ENCODE measurements at regions not wholly inside any gene's neighbourhood (a gene's known extent, or its start where the extent isn't known, plus 50 kb on each side); places are given as distances from the start of the nearest gene placed in this dataset. TPM values are rescaled to one million over a fixed set of nuclear protein-coding genes. Genes with fewer than 3 reads are reported as not detected.

GRCh38 chr12:38977132-38977531, 71.7 kb upstream of the CPNE8 start:
- Histone ChIP-seq H3K27me3 (ENCODE audit: control insufficient read depth, insufficient read depth, low read length) (no peaks in the 10 kb centered on the region), H3K27ac (ENCODE audit: low read depth, low read length) (no peak overlapping the region), H3K4me3 (ENCODE audit: low read depth, low read length) (no peak overlapping the region), H3K9me3 (ENCODE audit: control insufficient read depth, insufficient read depth, low read length) (peaks cover 9% of the 10 kb centered on the region)
- CTCF ChIA-PET: interaction anchor here (0.6 kb wide), 1 partner anchor 218 kb away, joined by 3 read pairs; no protein-coding TSS in a partner anchor
- POLR2A ChIA-PET: no interaction called here
- no peak for DNase-seq (ENCODE audit: low read depth, low spot score)
- no peak for TF ChIP-seq CTCF (IDR thresholded peaks at IDR 0.05; ENCODE audit: low read depth, low read length)

GRCh38 chr12:38969706-38970105, 64.3 kb upstream of the CPNE8 start:
- TF ChIP-seq CTCF (IDR thresholded peaks at IDR 0.05; ENCODE audit: low read depth, low read length): no peak
- ChIA-PET POLR2A (no interaction called here), CTCF (no interaction called here)
- H3K4me3 ChIP-seq (ENCODE audit: low read depth, low read length): no peak overlapping the region
- H3K9me3 ChIP-seq (ENCODE audit: control insufficient read depth, insufficient read depth, low read length): peaks cover 2% of the 10 kb centered on the region; the same call in 1 of the 2 replicates
- no peaks in the 10 kb centered on the region for H3K27me3 ChIP-seq (ENCODE audit: control insufficient read depth, insufficient read depth, low read length)
- no peak overlapping the region for H3K27ac ChIP-seq (ENCODE audit: low read depth, low read length)
- no peak for DNase-seq (ENCODE audit: low read depth, low spot score)

- no peak overlapping the region for H3K4me3 ChIP-seq (ENCODE audit: low read depth, low read length)
- TF ChIP-seq CTCF (IDR thresholded peaks at IDR 0.05; ENCODE audit: low read depth, low read length): no peak
- POLR2A ChIA-PET: no interaction called here
- DNase-seq (ENCODE audit: low read depth, low spot score): no peak
- CTCF ChIA-PET: no interaction called here
- no peak overlapping the region for H3K27ac ChIP-seq (ENCODE audit: low read depth, low read length)
- 0 out of 2 replicates have a peak, but pooled peaks cover 4% of the 10 kb centered on the region for H3K9me3 ChIP-seq (ENCODE audit: control insufficient read depth, insufficient read depth, low read length)
- no peaks in the 10 kb centered on the region for H3K27me3 ChIP-seq (ENCODE audit: control insufficient read depth, insufficient read depth, low read length)
Measured at GRCh38 chr12:38961683-38962082, 56.3 kb upstream of the CPNE8 start.

- POLR2A ChIA-PET: no interaction called here
- Histone ChIP-seq H3K27ac (ENCODE audit: low read depth, low read length) (no peak overlapping the region), H3K9me3 (ENCODE audit: control insufficient read depth, insufficient read depth, low read length) (0 out of 2 replicates have a peak, but pooled peaks cover 4% of the 10 kb centered on the region), H3K27me3 (ENCODE audit: control insufficient read depth, insufficient read depth, low read length) (no peaks in the 10 kb centered on the region), H3K4me3 (ENCODE audit: low read depth, low read length) (no peak overlapping the region)
- CTCF ChIA-PET: no interaction called here
- TF ChIP-seq CTCF (IDR thresholded peaks at IDR 0.05; ENCODE audit: low read depth, low read length): no peak
- DNase-seq (ENCODE audit: low read depth, low spot score): no peak
Measured at GRCh38 chr12:38961012-38961411, 55.6 kb upstream of the CPNE8 start.

GRCh38 chr12:38956337-38956736, 50.9 kb upstream of the CPNE8 start:
- CTCF ChIA-PET: no interaction called here
- H3K27ac ChIP-seq (ENCODE audit: low read depth, low read length): no peak overlapping the region

More at GRCh38 chr12:38956337-38956736, 50.9 kb upstream of the CPNE8 start:
- H3K9me3 ChIP-seq (ENCODE audit: control insufficient read depth, insufficient read depth, low read length): peaks cover 4% of the 10 kb centered on the region; the same call in 1 of the 2 replicates
- no peak overlapping the region for H3K4me3 ChIP-seq (ENCODE audit: low read depth, low read length)
- POLR2A ChIA-PET: no interaction called here
- no peak for DNase-seq (ENCODE audit: low read depth, low spot score)
- TF ChIP-seq CTCF (IDR thresholded peaks at IDR 0.05; ENCODE audit: low read depth, low read length): no peak
- H3K27me3 ChIP-seq (ENCODE audit: control insufficient read depth, insufficient read depth, low read length): no peaks in the 10 kb centered on the region

Small RNA genes in the stretch of these regions (small RNA-seq; reads per million reads assigned to genes)
- not detected for gene AC084373.1 (ENCODE audit: insufficient read length, low read depth)

Data from AG04450 (cell line).